Vagina (tissue), 2 donors: ENCODE measurements at regions not wholly inside any gene's neighbourhood (a gene's known extent, or its start where the extent isn't known, plus 50 kb on each side); places are given as distances from the start of the nearest gene placed in this dataset.

Experiments
- DNase-seq, 2 donors: peaks; one replicate each; pipeline ENCODE4 v3.0.0-alpha.2; 2017; ENCODE audit errors: extremely low spot score in 2 of 2
- H3K27ac ChIP-seq: fragments of 200-600 bp; sonication (generic); one replicate; pipeline ENCODE4 v1.5.1; 2019
- H3K27me3 ChIP-seq: fragments of 200-600 bp; sonication (generic); one replicate; pipeline ENCODE4 v1.5.1; 2019
- H3K36me3 ChIP-seq, 2 donors: fragments of 200-600 bp; sonication (generic); one replicate each; pipeline ENCODE4 v1.5.1; 2017 to 2019
- H3K4me1 ChIP-seq: fragments of 200-600 bp; sonication (generic); one replicate; pipeline ENCODE4 v1.5.1; 2019
- H3K4me3 ChIP-seq, 2 donors: fragments of 200-600 bp; sonication (generic); 1 replicate in 1 of 2; 2 replicates in 1 of 2; pipeline ENCODE4 v1.5.1; 2016 to 2019
- H3K9me3 ChIP-seq: fragments of 200-600 bp; sonication (generic); one replicate; pipeline ENCODE4 v1.5.1; 2019
- POLR2A ChIP-seq, 2 donors: fragments of 450-650 bp; IDR thresholded peaks; one replicate each; pipeline ENCODE4 v1.6.1; 2017; ENCODE audit warnings: antibody characterized with exemption in 2 of 2, mild to moderate bottlenecking in 2 of 2, moderate library complexity in 2 of 2
- POLR2AphosphoS5 ChIP-seq, 2 donors: sonication (generic); formaldehyde crosslinking; IDR thresholded peaks; one replicate each; pipeline ENCODE4 v1.9.0; 2017; ENCODE audit warnings: antibody characterized with exemption in 2 of 2, mild to moderate bottlenecking in 2 of 2, low read depth in 1 of 2; ENCODE audit not compliant: insufficient read depth in 1 of 2
- intact Hi-C: fragments of 100-400 bp; cut with DNase I; formaldehyde crosslinking; loops from one replicate; pipeline ENCODE4 v1.15.1; 2023
- TF ChIP-seq, protein P1 (sequence below), 3 experiments: fragments of 450-650 bp in 2 of 3; fragments of 200-600 bp in 1 of 3; sonication (generic) in 1 of 3; IDR thresholded peaks; one replicate each; pipeline ENCODE4 v1.5.1; 2017 to 2019; ENCODE audit warnings: antibody characterized with exemption in 3 of 3, mild to moderate bottlenecking in 2 of 3, moderate library complexity in 2 of 3

DNA sequence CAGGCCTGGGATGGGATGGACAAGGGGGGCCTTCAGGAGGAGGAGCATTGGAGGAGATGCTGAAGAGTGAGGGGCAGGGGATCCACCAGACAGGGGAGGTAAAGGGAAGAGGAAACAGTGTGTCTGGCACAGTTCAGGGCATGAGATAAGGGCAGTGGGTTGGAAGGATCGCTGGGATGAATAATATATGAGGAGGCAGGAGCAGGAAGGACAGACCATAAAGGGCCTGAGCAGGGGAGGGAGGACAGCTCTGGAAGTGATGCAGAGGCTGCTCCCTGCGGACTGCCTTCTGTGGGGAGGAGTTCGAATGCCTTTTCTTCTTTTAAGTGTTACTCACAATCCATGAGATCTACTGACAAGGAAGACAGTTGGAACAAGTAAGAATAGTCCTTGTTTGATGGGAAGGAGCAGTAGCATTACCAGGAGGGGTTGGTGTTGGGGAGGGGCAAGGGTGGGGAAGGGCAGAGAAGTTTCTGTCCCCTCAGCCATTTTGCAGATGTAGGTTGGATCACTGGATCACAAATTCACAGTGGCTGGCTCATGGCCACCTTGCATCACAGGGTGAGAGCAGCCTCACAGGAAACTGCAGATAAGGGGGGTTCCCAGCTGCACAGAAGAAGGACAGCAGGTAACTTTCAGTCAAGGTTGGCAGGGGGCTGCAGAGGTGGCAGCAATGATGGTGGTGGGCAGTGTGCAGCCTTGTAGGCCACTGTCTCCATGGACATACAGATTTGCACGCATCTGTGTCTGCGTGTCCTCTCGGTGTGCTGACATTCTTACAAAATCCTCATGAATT lies 91.9 kb upstream of the SNRPN start:
- intact Hi-C loops, result no loop called here
- Histone ChIP-seq H3K4me3 (no peak overlapping the region), H3K9me3 (no peaks in the 10 kb centered on the region), H3K4me1 (no peaks in the 10 kb centered on the region), H3K27me3 (no peaks in the 10 kb centered on the region), H3K36me3 (no peaks in the 10 kb centered on the region), H3K27ac (no peak overlapping the region)
- TF ChIP-seq POLR2AphosphoS5 (IDR thresholded peaks at IDR 0.05; ENCODE audit: insufficient read depth in 1 of 2, low read depth in 1 of 2), result no peak
- TF ChIP-seq, protein P1, sequence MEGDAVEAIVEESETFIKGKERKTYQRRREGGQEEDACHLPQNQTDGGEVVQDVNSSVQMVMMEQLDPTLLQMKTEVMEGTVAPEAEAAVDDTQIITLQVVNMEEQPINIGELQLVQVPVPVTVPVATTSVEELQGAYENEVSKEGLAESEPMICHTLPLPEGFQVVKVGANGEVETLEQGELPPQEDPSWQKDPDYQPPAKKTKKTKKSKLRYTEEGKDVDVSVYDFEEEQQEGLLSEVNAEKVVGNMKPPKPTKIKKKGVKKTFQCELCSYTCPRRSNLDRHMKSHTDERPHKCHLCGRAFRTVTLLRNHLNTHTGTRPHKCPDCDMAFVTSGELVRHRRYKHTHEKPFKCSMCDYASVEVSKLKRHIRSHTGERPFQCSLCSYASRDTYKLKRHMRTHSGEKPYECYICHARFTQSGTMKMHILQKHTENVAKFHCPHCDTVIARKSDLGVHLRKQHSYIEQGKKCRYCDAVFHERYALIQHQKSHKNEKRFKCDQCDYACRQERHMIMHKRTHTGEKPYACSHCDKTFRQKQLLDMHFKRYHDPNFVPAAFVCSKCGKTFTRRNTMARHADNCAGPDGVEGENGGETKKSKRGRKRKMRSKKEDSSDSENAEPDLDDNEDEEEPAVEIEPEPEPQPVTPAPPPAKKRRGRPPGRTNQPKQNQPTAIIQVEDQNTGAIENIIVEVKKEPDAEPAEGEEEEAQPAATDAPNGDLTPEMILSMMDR (IDR thresholded peaks at IDR 0.05), result no peak
- DNase-seq, result no peak

DNA sequence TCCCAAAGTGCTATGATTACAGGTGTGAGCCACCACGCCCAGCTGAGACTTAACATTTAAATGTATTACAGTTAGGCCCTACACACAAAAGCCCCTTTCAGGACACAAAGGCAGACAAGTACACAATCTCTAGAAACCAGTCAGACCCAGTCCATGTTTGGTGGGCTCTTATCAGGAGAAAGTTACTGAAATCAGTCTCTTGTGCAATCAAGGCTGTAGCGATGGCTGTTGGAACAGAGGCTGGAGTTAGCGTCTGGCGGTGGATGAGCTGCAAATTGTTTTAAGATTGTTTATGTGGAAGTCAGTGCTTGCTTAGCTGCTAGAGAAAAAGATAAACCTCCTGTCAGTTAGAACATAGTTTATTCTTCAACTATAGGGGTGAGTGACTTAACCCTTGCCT lies 89.5 kb upstream of the SNRPN start:
- TF ChIP-seq POLR2A (IDR thresholded peaks at IDR 0.05), result no peak
- no peak for TF ChIP-seq POLR2AphosphoS5 (IDR thresholded peaks at IDR 0.05; ENCODE audit: insufficient read depth in 1 of 2, low read depth in 1 of 2)
- TF ChIP-seq, protein P1 (IDR thresholded peaks at IDR 0.05), result no peak
- Histone ChIP-seq H3K9me3 (no peaks in the 10 kb centered on the region), H3K4me3 (no peak overlapping the region), H3K27ac (no peak overlapping the region), H3K27me3 (no peaks in the 10 kb centered on the region), H3K36me3 (no peaks in the 10 kb centered on the region), H3K4me1 (no peaks in the 10 kb centered on the region)
- DNase-seq, result no peak
- intact Hi-C loops, result no loop called here

DNA sequence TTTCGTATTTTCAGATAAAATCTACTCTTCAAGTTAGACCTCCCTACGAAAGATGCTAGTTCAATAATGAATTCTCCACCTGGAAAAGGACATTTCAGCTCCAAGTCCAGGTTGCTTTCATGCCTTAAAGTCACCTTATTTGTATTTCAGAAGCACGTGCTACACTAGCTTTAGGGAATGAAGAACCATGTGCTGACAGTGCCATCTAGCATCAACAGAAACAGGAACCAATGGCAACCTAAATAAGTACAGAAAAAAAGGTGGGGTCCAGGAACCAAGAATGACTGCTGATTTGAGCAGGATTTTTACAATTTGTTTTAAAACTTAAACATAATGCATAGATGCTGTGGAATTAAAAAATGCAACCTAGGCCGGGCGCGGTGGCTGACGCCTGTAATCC lies 77.6 kb upstream of the SNRPN start:
- no peak for DNase-seq
- H3K9me3 ChIP-seq, result no peaks in the 10 kb centered on the region
- TF ChIP-seq POLR2A (IDR thresholded peaks at IDR 0.05) (no peak), POLR2AphosphoS5 (IDR thresholded peaks at IDR 0.05; ENCODE audit: insufficient read depth in 1 of 2, low read depth in 1 of 2) (no peak)
- TF ChIP-seq, protein P1 (IDR thresholded peaks at IDR 0.05), result no peak
- no peak overlapping the region for H3K27ac ChIP-seq
- H3K36me3 ChIP-seq, result no peaks in the 10 kb centered on the region
- no peak overlapping the region for H3K4me3 ChIP-seq
- intact Hi-C loops, result no loop called here
- H3K4me1 ChIP-seq, result no peaks in the 10 kb centered on the region
- H3K27me3 ChIP-seq, result no peaks in the 10 kb centered on the region

DNA sequence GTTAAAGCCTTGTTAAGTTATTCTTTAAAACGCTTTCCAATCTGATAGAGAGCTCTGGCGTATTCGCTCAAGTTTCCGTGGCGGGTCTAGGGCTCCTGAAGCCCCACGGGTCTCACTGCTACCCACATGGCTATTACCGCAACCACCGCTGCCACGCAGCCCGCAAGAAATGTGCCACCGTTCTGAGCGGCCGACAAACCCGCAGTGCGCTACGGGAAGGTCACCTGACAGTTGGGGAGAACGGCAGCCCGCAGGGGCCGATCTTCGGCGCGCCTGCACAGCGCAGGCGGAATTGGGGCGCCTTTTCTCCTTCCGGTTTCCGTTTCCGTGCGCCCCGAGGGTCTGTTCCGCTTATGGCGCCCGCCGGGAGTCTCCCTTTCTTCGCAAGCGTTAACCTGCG lies 76.6 kb upstream of the SNRPN start:
- Histone ChIP-seq H3K9me3 (no peaks in the 10 kb centered on the region), H3K36me3 (no peaks in the 10 kb centered on the region), H3K27me3 (no peaks in the 10 kb centered on the region), H3K4me3 (peak overlapping the region; percentile 5 to 30), H3K27ac (no peak overlapping the region), H3K4me1 (no peaks in the 10 kb centered on the region)
- DNase-seq, result no peak
- no peak for TF ChIP-seq POLR2A (IDR thresholded peaks at IDR 0.05)
- TF ChIP-seq, protein P1 (IDR thresholded peaks at IDR 0.05), result no peak
- TF ChIP-seq POLR2AphosphoS5 (IDR thresholded peaks at IDR 0.05; ENCODE audit: insufficient read depth in 1 of 2, low read depth in 1 of 2), result no peak
- intact Hi-C loops, result no loop called here

DNA sequence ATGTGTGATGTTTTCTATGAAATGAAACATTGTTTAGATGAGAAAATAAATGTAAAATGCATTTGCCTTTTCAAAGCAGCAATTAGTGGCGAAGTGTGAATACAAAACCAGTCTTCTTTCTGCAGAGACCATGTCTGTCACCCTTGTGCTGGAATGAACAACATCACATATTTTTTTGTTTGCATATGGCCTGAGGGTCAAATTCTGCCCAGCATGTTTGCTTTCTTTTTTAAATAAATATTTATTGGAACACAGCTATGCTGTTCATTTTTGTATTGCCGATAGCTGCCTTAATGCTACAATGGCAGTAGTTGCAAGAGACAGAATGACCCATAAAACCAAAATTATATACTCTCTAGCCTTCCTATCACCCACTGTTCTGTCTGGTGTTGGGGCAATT lies 75.3 kb upstream of the SNRPN start:
- H3K27ac ChIP-seq, result no peak overlapping the region
- H3K9me3 ChIP-seq, result no peaks in the 10 kb centered on the region
- H3K4me1 ChIP-seq, result no peaks in the 10 kb centered on the region
- no peaks in the 10 kb centered on the region for H3K27me3 ChIP-seq
- TF ChIP-seq, protein P1 (IDR thresholded peaks at IDR 0.05), result no peak
- no peak for TF ChIP-seq POLR2AphosphoS5 (IDR thresholded peaks at IDR 0.05; ENCODE audit: insufficient read depth in 1 of 2, low read depth in 1 of 2)
- TF ChIP-seq POLR2A (IDR thresholded peaks at IDR 0.05), result no peak
- no peaks in the 10 kb centered on the region for H3K36me3 ChIP-seq
- DNase-seq, result no peak
- no peak overlapping the region for H3K4me3 ChIP-seq
- intact Hi-C loops, result no loop called here
